EL (cell line): ENCODE measurements at regions not wholly inside any gene's neighbourhood (a gene's known extent, or its start where the extent isn't known, plus 50 kb on each side); places are given as distances from the start of the nearest gene placed in this dataset.
"Not testable (repeated sequence)": the region's sequence is repeated elsewhere in the genome, so short reads cannot be mapped to it uniquely, and the experiment has no call there.

ENCODE experiments used
- DNase-seq: peaks from one replicate; pipeline ENCODE4 v3.0.0-alpha.2; 2016

DNA sequence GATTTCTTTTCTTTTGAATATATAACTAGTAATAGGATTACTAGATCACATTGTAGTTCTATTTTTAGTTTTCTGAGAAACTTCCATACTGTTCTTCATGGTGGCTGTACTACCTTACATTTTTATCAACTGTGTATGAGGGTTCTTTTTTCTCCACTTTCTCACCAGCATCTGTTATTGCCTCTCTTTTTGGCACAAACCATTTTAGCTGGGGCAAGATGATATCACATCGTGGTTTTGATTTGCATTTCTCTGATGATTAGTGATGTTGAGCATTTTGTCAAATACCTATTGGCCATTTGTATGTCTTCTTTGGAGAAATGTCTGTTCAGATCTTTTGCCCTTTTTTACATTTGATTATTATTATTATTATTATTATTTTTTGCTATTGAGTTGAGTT is 86.1 kb upstream of the TCF21 start:
- DNase-seq: peak; percentile 23

DNA sequence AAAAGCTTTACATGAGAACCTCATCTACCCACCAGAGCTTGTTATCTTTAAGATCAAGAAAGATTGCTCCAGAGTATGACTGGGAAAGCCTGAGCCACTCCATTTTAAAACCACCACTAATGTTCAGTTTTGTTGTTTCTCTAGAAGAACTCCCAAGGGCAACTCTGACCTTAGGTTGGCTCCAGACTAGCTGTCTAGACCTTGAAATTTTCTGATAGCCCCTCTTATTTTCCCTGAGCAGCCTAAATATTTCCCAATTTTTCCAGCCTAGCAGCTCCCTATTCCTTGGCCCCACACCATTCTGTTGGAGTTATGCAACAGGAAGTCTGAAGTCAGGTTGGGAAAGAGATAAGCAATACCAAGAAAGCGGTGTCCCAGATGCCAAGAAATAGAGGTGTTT is 84.6 kb upstream of the TCF21 start:
- DNase-seq: peak; percentile 15

GRCh38 chr6:133805876-133806275 is 83.0 kb upstream of the TCF21 start:
- no peak for DNase-seq

- peak; percentile 18 for DNase-seq
Observed at GRCh38 chr6:133806382-133807140, 82.4 kb upstream of the TCF21 start.

- DNase-seq: no peak
Observed at GRCh38 chr6:133807501-133807900, 81.4 kb upstream of the TCF21 start.

- peak; percentile 16 for DNase-seq
Observed at GRCh38 chr6:133809406-133809805, 79.5 kb upstream of the TCF21 start.

DNA sequence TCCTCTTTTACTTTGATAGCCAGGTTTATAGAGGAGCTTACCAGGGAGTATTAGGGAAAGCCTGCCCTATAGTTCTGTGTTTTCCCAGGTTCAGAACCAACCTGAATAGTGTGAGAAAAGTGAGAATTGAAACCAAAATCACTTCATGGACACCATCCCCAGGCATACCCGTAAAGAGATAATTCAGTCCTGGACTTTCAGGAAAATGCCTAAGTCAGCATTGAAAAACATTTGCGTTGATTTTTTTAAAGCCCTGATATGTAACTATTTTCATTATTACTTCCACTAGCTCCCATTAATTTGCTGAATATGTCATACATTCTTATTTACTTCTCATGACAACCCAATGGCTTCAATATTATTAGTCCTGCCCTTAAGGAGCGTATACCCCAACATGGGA is 77.4 kb upstream of the TCF21 start:
- DNase-seq: no peak

GRCh38 chr6:133812446-133812845 is 76.5 kb upstream of the TCF21 start:
- DNase-seq: not testable (repeated sequence)

GRCh38 chr6:133814238-133814637 is 74.7 kb upstream of the TCF21 start:
- DNase-seq: no peak

GRCh38 chr6:133814797-133815196 is 74.1 kb upstream of the TCF21 start:
- peak; percentile 75 for DNase-seq

- DNase-seq: no peak
Observed at GRCh38 chr6:133815313-133815712, 73.6 kb upstream of the TCF21 start.

GRCh38 chr6:133816171-133816570 is 72.7 kb upstream of the TCF21 start:
- DNase-seq: no peak

DNA sequence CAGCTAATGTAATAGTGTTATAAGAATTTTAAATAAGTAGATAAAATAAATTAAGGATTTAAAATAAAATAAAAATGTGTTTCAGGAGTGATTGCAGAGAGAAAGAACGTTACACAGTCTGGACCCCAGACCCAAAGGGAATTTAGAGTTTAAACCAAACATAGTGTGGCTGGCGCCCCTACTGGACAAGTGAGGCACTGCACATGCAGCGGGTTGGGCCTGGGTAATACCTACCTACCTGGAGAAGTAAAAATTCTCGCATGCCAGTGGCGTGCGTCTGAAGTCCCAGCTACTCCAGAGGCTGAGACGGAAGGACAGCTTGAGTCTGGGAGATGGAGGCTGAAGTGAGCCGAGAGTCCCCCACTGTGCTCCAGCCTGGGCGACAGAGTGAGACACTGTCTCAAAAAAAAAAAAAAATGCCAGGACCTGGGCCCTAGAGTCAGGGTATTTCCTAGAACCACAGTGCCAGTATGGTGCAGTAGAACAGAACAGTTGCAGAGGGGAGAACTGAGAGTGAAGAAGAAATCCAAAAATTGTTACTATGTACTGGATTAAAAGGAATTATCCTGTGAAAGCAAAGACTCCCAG is 71.4 kb upstream of the TCF21 start:
- no peak for DNase-seq

DNA sequence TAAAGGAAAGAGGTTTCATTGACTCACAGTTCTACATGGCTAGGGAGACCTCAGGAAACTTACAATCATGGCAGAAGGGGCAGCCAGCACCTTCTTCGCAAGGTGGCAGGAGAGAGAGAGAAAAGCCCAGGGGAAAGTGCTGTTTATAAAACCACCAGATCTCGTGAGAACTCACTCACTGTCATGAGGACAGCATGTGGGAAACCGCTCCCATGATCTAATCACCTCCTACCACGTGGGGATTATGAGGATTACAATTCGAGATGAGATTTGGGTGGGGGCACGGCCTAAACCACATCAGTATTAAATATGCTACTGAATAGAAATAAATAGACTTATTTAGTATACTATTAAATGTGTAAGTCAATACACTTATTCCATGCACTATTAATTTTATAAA is 70.6 kb upstream of the TCF21 start:
- DNase-seq: no peak

- no peak for DNase-seq
Observed at GRCh38 chr6:133820208-133820607, 68.7 kb upstream of the TCF21 start.

DNA sequence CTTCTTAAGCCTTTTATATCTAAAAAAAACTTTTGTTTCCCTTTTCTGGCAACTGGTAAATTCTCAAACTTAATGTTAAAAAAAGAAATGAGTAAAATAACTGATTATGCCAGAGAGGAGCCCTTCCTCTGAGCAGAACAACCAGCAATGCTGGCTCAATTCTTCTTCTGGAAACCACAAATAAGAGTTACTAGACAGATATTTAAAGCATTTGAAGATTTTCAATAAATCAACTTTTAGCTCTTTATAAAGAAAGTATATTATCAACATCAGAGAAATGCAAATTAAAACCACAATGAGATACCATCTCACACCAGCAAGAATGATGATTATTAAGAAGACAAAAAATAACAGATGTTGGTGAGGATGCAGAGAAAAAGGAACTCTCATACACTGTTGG is 61.1 kb upstream of the TCF21 start:
- DNase-seq: no peak

DNA sequence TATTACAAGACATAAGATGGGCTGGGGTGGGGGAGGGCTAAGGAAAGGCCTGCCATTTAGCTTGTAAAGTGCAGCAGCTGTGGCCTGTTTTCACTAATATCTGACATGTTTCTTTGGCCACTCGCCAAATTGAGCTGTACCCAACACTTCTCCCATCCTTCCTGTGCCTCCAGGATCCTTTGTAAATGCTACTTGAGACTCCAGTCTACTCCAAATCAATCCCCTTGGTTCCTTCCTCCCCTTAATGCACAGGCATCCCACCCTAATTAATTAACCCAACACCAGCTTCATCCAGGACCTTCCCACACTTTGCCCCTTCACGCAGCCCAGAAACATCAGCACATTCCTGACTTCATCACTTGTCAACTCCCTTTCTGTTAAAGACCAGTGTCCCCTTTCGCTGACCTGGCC is 55.0 kb upstream of the TCF21 start:
- no peak for DNase-seq

DNA sequence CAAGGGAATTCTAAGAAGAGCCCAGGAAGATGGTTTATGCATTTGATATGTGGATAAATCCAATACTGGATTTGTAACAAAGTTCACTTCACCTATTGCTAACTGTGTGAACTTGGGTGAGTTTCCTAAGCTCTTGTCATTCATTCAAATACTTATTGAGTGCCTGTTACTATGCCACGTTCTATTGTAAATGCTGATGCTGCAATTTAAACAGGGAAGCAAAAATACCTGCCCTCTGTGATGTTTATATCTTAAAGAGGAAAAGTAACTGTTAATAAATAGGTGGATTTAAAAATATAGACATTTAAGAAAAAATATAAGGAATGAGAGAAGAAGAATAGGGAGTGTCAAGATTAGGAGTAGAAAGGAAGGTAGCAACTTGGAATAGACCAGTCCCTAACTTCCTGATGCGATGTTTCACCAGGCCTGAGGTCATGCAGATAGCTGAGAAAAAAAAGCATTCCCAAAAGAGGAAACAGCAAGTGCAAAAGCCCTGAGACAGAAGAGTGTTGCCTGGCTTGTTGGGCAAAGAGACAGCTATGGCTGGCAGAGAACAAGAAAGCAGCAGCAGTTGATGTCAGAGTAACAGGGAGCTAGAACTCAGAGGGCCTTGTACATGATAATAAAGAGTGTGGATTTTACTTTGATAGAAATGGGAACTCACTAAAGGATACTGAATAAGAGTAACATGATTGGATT is 54.3 kb upstream of the TCF21 start:
- DNase-seq: no peak

- DNase-seq: no peak
Observed at GRCh38 chr6:133835901-133836300, 53.0 kb upstream of the TCF21 start.

GRCh38 chr6:133837801-133838349 is 51.0 kb upstream of the TCF21 start:
- DNase-seq: peak; percentile 9
